ENCODE measurements at regions not wholly inside any gene's neighbourhood (a gene's known extent, or its start where the extent isn't known, plus 50 kb on each side); places are given as distances from the start of the nearest gene placed in this dataset.

DNA sequence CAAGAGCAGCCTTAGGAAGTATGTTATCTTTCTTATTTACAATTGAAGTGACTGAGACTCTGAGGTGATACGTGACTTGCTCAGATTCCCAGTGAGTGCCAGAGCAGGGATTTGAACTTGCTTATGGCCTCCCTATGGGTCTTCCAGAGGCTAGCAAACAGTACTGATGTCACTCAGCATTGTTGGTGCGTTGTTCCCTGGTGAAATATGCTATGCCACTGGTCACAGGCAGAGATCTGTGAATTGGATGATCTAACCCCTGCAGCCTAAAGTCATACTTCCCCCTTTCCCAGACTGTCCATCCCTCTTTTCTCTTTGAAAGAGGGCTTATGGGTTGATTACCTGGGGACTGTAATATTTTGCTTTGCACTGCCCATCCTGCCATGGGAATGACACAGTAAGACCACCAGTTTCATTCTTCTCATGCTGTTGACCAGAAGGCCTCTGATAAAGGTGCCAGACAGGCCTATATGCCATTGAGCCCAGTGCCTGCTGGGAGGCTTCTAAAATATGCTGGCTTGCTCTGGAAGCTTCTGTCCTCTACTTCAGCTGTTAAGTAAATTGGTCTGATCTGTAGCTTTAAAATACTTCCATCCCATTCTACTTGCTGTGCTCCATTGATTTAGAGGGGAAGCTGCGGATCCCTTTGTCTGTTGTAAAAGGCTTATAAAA, 152.2 kb upstream of the E2F8 start:
- H2BK20ac ChIP-seq (ENCODE audit: low read depth, low read length), result 0 out of 2 replicates have a peak overlapping the region, but pooled peaks have one; percentile 10
- 0 out of 2 replicates have a peak overlapping the region, but pooled peaks have one; percentile 47 for H4K91ac ChIP-seq (ENCODE audit: insufficient read depth, low read depth, low read length)
- no peak overlapping the region for H2AK9ac ChIP-seq (replicated peaks; ENCODE audit: low read depth, low read length, poor library complexity)
- no peak overlapping the region for H2BK5ac ChIP-seq (ENCODE audit: low read depth, low read length, poor library complexity, severe bottlenecking)
- DNase-seq (no peak), ATAC-seq (ENCODE audit: low read depth) (no peak)
- H2BK120ac ChIP-seq (ENCODE audit: low read depth, low read length), result 0 out of 2 replicates have a peak overlapping the region, but pooled peaks have one; percentile 16
- peaks cover 3% of the 10 kb centered on the region; the same call in 1 of the 2 replicates for H3K9me3 ChIP-seq (ENCODE audit: control insufficient read depth, insufficient read depth, low read length)
- no peak overlapping the region for H2AFZ ChIP-seq (replicated peaks; ENCODE audit: low read length, poor library complexity)
- TF ChIP-seq POLR2A (IDR thresholded peaks at IDR 0.05; ENCODE audit: low read depth, low read length) (no peak), SMC3 (IDR thresholded peaks at IDR 0.05; ENCODE audit: low read depth, low read length) (no peak), RAD21 (IDR thresholded peaks at IDR 0.05; ENCODE audit: low read length) (no peak), BHLHE40 (IDR thresholded peaks at IDR 0.05; ENCODE audit: low read depth, low read length) (no peak), CHD1 (IDR thresholded peaks at IDR 0.05; ENCODE audit: low read depth, low read length) (no peak), MXI1 (IDR thresholded peaks at IDR 0.05; ENCODE audit: borderline replicate concordance, low read depth, low read length) (no peak), RCOR1 (IDR thresholded peaks at IDR 0.05; ENCODE audit: insufficient replicate concordance, low read length) (no peak), CEBPB (IDR thresholded peaks at IDR 0.05; ENCODE audit: low read depth, low read length) (no peak), MAFK (IDR thresholded peaks at IDR 0.05; ENCODE audit: low read depth, low read length) (no peak), FOS (IDR thresholded peaks at IDR 0.05; ENCODE audit: low read depth, low read length) (no peak), MAZ (IDR thresholded peaks at IDR 0.05; ENCODE audit: borderline replicate concordance, low read depth, low read length) (no peak)
- TF ChIP-seq, protein P1, sequence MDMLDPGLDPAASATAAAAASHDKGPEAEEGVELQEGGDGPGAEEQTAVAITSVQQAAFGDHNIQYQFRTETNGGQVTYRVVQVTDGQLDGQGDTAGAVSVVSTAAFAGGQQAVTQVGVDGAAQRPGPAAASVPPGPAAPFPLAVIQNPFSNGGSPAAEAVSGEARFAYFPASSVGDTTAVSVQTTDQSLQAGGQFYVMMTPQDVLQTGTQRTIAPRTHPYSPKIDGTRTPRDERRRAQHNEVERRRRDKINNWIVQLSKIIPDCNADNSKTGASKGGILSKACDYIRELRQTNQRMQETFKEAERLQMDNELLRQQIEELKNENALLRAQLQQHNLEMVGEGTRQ (IDR thresholded peaks at IDR 0.05; ENCODE audit: low read depth, low read length), result no peak
- TF ChIP-seq, protein P2, sequence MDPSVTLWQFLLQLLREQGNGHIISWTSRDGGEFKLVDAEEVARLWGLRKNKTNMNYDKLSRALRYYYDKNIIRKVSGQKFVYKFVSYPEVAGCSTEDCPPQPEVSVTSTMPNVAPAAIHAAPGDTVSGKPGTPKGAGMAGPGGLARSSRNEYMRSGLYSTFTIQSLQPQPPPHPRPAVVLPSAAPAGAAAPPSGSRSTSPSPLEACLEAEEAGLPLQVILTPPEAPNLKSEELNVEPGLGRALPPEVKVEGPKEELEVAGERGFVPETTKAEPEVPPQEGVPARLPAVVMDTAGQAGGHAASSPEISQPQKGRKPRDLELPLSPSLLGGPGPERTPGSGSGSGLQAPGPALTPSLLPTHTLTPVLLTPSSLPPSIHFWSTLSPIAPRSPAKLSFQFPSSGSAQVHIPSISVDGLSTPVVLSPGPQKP (IDR thresholded peaks at IDR 0.05; ENCODE audit: borderline replicate concordance, low read depth, low read length), result no peak
- H3K9me1 ChIP-seq (ENCODE audit: insufficient read depth, low read length), result peaks cover 20% of the 10 kb centered on the region
- dilution Hi-C loops (cut with HindIII; ENCODE audit: low sequenced_read_pairs, unreplicated experiment) (no loop called here), intact Hi-C loops (cut with micrococcal nuclease) (no loop called here), in situ Hi-C loops (cut with MboI; ENCODE audit: low sequenced_read_pairs) (no loop called here)
- 100% methylated on average over 1 of the region's 3 CpGs; no CpG with 5 or more reads in 1 of the 2 experiments for WGBS, 2 experiments (ENCODE audit: extremely low coverage in 2 of 2, insufficient read length in 1 of 2)
- H3K4ac ChIP-seq (ENCODE audit: low read depth, low read length), result peak overlapping the region; percentile 7; the same call in 1 of the 2 replicates
- H3K18ac ChIP-seq (ENCODE audit: low read depth, low read length), result peak overlapping the region; percentile 28
- 0 out of 2 replicates have a peak overlapping the region, but pooled peaks have one; percentile 34 for H3K14ac ChIP-seq (replicated peaks; ENCODE audit: low read depth, low read length)
- no peak overlapping the region for H3K9ac ChIP-seq (ENCODE audit: low read depth, low read length)
- H3K27ac ChIP-seq (ENCODE audit: insufficient read depth, low read length), result no peak overlapping the region
- no peak overlapping the region for H3K4me3 ChIP-seq (ENCODE audit: insufficient read depth, low read depth, low read length)
- H2AK5ac ChIP-seq (ENCODE audit: low read depth, low read length), result no peak overlapping the region; the same call in 1 of the 2 replicates
- no peaks in the 10 kb centered on the region for H3K79me1 ChIP-seq (ENCODE audit: low read depth in 1 of 2, low read length in 2 of 2)
- H3K4me1 ChIP-seq (ENCODE audit: control insufficient read depth, insufficient read depth, low read length), result peaks cover 16% of the 10 kb centered on the region
- POLR2A ChIA-PET (ENCODE audit: unreplicated experiment), result no interaction called here
- no peaks in the 10 kb centered on the region for H3K36me3 ChIP-seq (ENCODE audit: control insufficient read depth, insufficient read depth, low read length)
- BruUV-seq (replicated peaks), result no TSS peak
- CTCF ChIA-PET, result no interaction called here
- H3K27me3 ChIP-seq (ENCODE audit: control insufficient read depth, insufficient read depth, low read length), result no peaks in the 10 kb centered on the region; the same call in 1 of the 2 replicates
- H3K56ac ChIP-seq (ENCODE audit: extremely low read depth, insufficient read depth, low read length), result no peak overlapping the region
- no peak overlapping the region for H3K23ac ChIP-seq (ENCODE audit: low read depth, low read length)
- no peak overlapping the region for H4K5ac ChIP-seq (ENCODE audit: low read depth, low read length)
- no peak overlapping the region for H4K8ac ChIP-seq (ENCODE audit: low read depth in 2 of 2, low read length in 2 of 2)
- H4K20me1 ChIP-seq (ENCODE audit: insufficient read depth, low read length), result no peaks in the 10 kb centered on the region
- H2BK15ac ChIP-seq (ENCODE audit: low read depth, low read length), result no peak overlapping the region; the same call in 2 of the 3 replicates
- no peak overlapping the region for H3K4me2 ChIP-seq (ENCODE audit: low read depth, low read length)
